GM12878 (cell line): ENCODE measurements at regions not wholly inside any gene's neighbourhood (a gene's known extent, or its start where the extent isn't known, plus 50 kb on each side); places are given as distances from the start of the nearest gene placed in this dataset.

Source experiments
- ATAC-seq: fragments of 200-7000 bp; cut with Tn5 transposase; 3 replicates; pipeline ENCODE4 v1.9.1; 2020; ENCODE audit warnings: mild to moderate bottlenecking, moderate library complexity
- BruUV-seq: library from RNA; stranded (reverse); fragments of 400-500 nt; replicated peaks from 2 replicates; lab custom pipeline; 2021; lab: Mats Ljungman, UMichigan
- CTCF ChIA-PET: fragments of 300-600 bp; sonication (Branson Sonifier 250); formaldehyde crosslinking; extraction: SDS; loops from one replicate; lab custom pipeline; 2021; ENCODE audit warnings: inconsistent platforms; lab: Yijun Ruan, JAX
- POLR2A ChIA-PET: fragments of 350-600 bp; formaldehyde crosslinking; extraction: SDS; loops from one replicate; lab custom pipeline; 2021; ENCODE audit warnings: inconsistent platforms; lab: Charles Lee
- RAD21 ChIA-PET: fragments of 300-600 bp; sonication (Branson Sonifier 250); formaldehyde crosslinking; loops from one replicate; lab custom pipeline; 2023; ENCODE audit warnings: antibody characterized with exemption; ENCODE audit not compliant: unreplicated experiment; lab: Charles Lee
- SMC1A ChIA-PET: fragments of 300-600 bp; sonication (Branson Sonifier 250); formaldehyde crosslinking; loops from one replicate; lab custom pipeline; 2023; ENCODE audit not compliant: unreplicated experiment, uncharacterized antibody; lab: Charles Lee
- DNase-seq: peaks from one replicate; pipeline ENCODE4 v3.0.0-alpha.2; 2011; ENCODE audit warnings: low read depth, low spot score
- FAIRE-seq: peaks from 3 replicates; lab custom pipeline; 2011; peaks lifted over from hg19 to GRCh38; lab: Jason Lieb, UNC
- H2AFZ ChIP-seq: 2 replicates; pipeline ENCODE4 v1.6.0; 2011; ENCODE audit warnings: low read depth, low read length, control low read depth; ENCODE audit not compliant: control insufficient read depth
- H3K27ac ChIP-seq: 2 replicates; pipeline ENCODE4 v1.5.1; 2011; ENCODE audit warnings: control low read depth; ENCODE audit not compliant: control insufficient read depth, insufficient read depth
- H3K27me3 ChIP-seq, 2 experiments: replicated peaks in 1 of 2; 2 replicates each; pipeline versions ENCODE4 v1.6.0 to v1.6.1; 2011; ENCODE audit warnings: low read length in 1 of 2; ENCODE audit not compliant: control insufficient read depth in 2 of 2, insufficient read depth in 2 of 2
- H3K36me3 ChIP-seq, 2 experiments: 2 replicates each; pipeline ENCODE4 v1.5.1; 2011; ENCODE audit warnings: low read length in 1 of 2; ENCODE audit not compliant: control insufficient read depth in 2 of 2, insufficient read depth in 2 of 2
- H3K4me1 ChIP-seq: 2 replicates; pipeline ENCODE4 v1.6.1; 2011; ENCODE audit warnings: mild to moderate bottlenecking, low read length, moderate library complexity, mixed read lengths; ENCODE audit not compliant: control insufficient read depth, insufficient read depth
- H3K4me2 ChIP-seq: 2 replicates; pipeline ENCODE4 v1.6.0; 2011; ENCODE audit warnings: control low read depth; ENCODE audit not compliant: control insufficient read depth, insufficient read depth
- H3K4me3 ChIP-seq: fragments of 200-600 bp; sonication (generic); 2 replicates; pipeline ENCODE4 v1.5.1; 2016
- H3K79me2 ChIP-seq: 2 replicates; pipeline ENCODE4 v1.6.0; 2011; ENCODE audit warnings: low read length; ENCODE audit not compliant: control insufficient read depth, insufficient read depth
- H3K9ac ChIP-seq: 2 replicates; pipeline ENCODE4 v1.8.0; 2011; ENCODE audit warnings: low read length, control low read depth, mixed read lengths; ENCODE audit not compliant: control insufficient read depth, insufficient read depth
- H3K9me3 ChIP-seq: replicated peaks from 3 replicates; pipeline ENCODE4 v1.5.1; 2011; ENCODE audit warnings: mild to moderate bottlenecking, low read length; ENCODE audit not compliant: control insufficient read depth, insufficient read depth
- H4K20me1 ChIP-seq: 2 replicates; pipeline ENCODE4 v1.6.0; 2011; ENCODE audit not compliant: control insufficient read depth, insufficient read depth
- BHLHE40 ChIP-seq, 2 experiments: fragments of 450-650 bp in 1 of 2; IDR thresholded peaks; 2 replicates each; pipeline ENCODE4 v1.6.1; 2011 to 2017; ENCODE audit warnings: low read depth in 2 of 2, borderline replicate concordance in 1 of 2, improper control_type of control experiment in 1 of 2, low read length in 1 of 2, mild to moderate bottlenecking in 1 of 2
- BMI1 ChIP-seq: fragments of 450-650 bp; IDR thresholded peaks from 2 replicates; pipeline ENCODE4 v1.6.1; 2016; ENCODE audit warnings: mild to moderate bottlenecking, moderate library complexity, borderline replicate concordance
- SMAD5 ChIP-seq: IDR thresholded peaks from 2 replicates; pipeline ENCODE4 v1.6.1; 2016; ENCODE audit warnings: antibody characterized with exemption, low read depth
- SPI1 ChIP-seq: IDR thresholded peaks from 2 replicates; pipeline ENCODE4 v1.6.1; 2011; ENCODE audit warnings: low read depth, mild to moderate bottlenecking, low read length, moderate library complexity, borderline replicate concordance; ENCODE audit not compliant: insufficient read depth
- YY1 ChIP-seq: IDR thresholded peaks from 2 replicates; pipeline ENCODE4 v1.6.1; 2011; ENCODE audit warnings: low read depth, mild to moderate bottlenecking, low read length
- WGBS: methylation state at CpG from one replicate; pipeline ENCODE4 v1.1.6; 2016; ENCODE audit warnings: low lambda C conversion rate; ENCODE audit not compliant: insufficient replicate concordance, insufficient coverage; ENCODE audit errors: missing lambda C conversion rate; 5-methylcytosine and 5-hydroxymethylcytosine counted together
- in situ Hi-C: fragments of 300-500 bp; cut with MboI; formaldehyde crosslinking; loops from 9 replicates; pipeline ENCODE4 v1.14.3; 2018; ENCODE audit warnings: mixed read lengths
- intact Hi-C: fragments of 100-400 bp; cut with micrococcal nuclease; formaldehyde crosslinking; loops from one replicate; pipeline ENCODE4 v1.14.2; 2022; ENCODE audit not compliant: unreplicated experiment
- TF ChIP-seq, protein P1 (sequence below), 3 experiments: IDR thresholded peaks in 2 of 3; conservative IDR thresholded peaks in 1 of 3; 2 replicates each; pipeline ENCODE4 v1.5.1; 2011; ENCODE audit warnings: low read depth in 3 of 3, low read length in 3 of 3, mild to moderate bottlenecking in 3 of 3, control low read depth in 2 of 3, moderate library complexity in 2 of 3, inconsistent platforms in 1 of 3, mixed read lengths in 1 of 3; ENCODE audit not compliant: control insufficient read depth in 2 of 3, insufficient read depth in 1 of 3; ENCODE audit errors: extremely low read depth in 1 of 3

DNA sequence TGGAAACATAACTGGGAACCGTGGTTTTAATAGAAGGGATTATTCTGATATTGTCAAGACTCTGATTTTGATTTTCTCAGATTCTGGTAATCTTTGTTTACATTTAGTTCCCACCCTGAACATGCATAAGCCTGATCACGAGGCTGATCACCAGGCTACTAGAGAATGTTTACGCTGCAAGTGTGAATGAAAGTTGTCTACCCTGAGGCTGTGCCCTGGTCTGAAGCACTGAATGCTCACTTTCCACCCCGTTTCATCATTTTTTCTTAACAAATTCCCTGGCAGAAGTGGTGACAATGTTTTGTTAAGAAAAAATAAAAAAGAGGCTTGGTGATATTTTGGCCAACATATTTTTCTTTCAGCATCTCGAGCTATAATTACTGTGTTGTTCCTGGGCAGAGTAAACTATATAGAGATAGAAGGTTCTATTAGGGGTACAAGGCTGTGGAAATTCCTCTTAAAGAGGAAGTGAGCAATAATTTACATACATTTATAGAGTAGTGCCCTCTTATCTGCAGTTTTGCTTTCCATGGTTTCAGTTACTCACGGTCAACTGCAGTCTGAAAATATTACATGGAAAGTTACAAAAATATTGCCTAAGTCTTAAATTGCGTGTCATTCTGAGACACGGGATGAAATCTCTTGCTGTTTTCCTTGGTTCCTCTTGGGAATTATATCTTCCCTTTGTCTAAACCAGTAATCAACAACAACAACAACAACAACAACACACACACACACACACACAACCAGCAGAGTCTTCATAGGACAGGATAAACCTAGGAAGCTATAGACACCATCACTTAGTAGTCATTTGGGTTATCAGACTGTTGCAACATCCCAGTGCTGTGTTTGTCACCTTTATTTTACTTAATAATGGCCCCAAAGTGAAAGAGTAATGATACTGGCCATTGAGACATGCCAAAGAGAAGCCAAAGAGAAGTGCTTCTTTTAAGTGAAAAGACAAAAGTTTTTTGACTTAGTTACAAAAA is 566.6 kb upstream of the CITED2 start (continued):
- TF ChIP-seq SPI1 = peak; percentile 85
- TF ChIP-seq, protein P1, sequence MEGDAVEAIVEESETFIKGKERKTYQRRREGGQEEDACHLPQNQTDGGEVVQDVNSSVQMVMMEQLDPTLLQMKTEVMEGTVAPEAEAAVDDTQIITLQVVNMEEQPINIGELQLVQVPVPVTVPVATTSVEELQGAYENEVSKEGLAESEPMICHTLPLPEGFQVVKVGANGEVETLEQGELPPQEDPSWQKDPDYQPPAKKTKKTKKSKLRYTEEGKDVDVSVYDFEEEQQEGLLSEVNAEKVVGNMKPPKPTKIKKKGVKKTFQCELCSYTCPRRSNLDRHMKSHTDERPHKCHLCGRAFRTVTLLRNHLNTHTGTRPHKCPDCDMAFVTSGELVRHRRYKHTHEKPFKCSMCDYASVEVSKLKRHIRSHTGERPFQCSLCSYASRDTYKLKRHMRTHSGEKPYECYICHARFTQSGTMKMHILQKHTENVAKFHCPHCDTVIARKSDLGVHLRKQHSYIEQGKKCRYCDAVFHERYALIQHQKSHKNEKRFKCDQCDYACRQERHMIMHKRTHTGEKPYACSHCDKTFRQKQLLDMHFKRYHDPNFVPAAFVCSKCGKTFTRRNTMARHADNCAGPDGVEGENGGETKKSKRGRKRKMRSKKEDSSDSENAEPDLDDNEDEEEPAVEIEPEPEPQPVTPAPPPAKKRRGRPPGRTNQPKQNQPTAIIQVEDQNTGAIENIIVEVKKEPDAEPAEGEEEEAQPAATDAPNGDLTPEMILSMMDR (IDR thresholded peaks at IDR 0.05 in 2 of 3, conservative IDR thresholded peaks at IDR 0.05 in 1 of 3; ENCODE audit: control insufficient read depth in 2 of 3, extremely low read depth in 1 of 3, insufficient read depth in 1 of 3, low read depth in 3 of 3, low read length in 3 of 3) = no peak
- no peak for TF ChIP-seq SMAD5
- TF ChIP-seq, all 136 proteins: peak for 13

DNA sequence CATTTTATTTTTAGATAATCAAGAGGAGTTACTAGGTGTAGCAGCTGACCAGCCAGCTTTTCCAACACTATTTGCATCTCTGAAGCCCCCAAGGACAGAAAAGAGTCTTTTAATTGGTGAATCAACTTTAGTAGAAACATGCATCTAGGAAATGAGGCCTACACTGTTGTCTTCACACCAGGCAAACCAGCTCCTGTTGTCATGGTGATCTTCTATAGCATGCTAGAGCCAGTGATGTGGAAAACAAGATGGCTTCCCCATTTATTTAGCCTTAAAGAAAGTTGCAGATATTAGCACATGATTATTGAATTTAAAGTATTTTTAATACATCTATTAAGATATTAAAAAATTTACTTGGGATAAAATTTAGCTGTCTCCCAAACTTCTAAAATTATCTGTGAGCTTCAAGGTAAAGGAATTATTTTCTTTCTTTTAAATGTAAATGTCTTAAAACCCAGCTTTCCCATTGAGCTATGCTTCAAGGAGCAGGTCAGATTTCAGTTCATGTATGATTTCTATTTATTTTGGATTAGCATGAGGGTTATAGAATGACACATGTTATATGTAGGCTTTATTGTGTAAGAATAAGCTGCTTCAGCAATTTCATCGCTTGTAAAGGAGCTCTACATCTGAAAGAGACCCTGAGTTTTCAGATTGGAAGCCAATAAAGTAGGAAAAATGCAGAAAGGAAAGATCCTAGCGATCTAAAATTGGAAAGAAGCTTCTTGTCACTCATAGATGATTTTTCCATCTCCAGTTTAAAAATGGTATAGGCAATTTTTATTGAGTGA is 564.9 kb upstream of the CITED2 start:
- TF ChIP-seq BMI1 = peak; percentile 82
- TF ChIP-seq BHLHE40 (IDR thresholded peaks at IDR 0.05; ENCODE audit: borderline replicate concordance in 1 of 2, low read depth in 2 of 2, low read length in 1 of 2) = no peak
- 0 out of 2 replicates have a peak, but pooled peaks have one; percentile 38 for TF ChIP-seq YY1
- SMC1A ChIA-PET = interaction anchor here (0.7 to 3.1 kb wide), 21 partner anchors 10 to 720 kb away, joined by 3 to 20 read pairs (median 4); partner anchors contain the start of gene CITED2
- no TSS peak for BruUV-seq

More for the DNA sequence above, 564.9 kb upstream of the CITED2 start:
- no peak overlapping the region for H3K4me2 ChIP-seq
- H3K79me2 ChIP-seq = no peaks in the 10 kb centered on the region
- no peak for FAIRE-seq
- no peaks in the 10 kb centered on the region for H3K27me3 ChIP-seq
- no peak overlapping the region for H3K9ac ChIP-seq
- ChIA-PET POLR2A (interaction anchor here (0.6 to 1.6 kb wide), 3 partner anchors 9 to 565 kb away, joined by 3 to 7 read pairs (median 4); partner anchors contain the start of gene CITED2), CTCF (interaction anchor here (0.5 to 2.1 kb wide), 6 partner anchors 10 to 570 kb away, joined by 3 to 5 read pairs (median 4); no protein-coding TSS in a partner anchor), RAD21 (interaction anchor here (0.6 to 1.6 kb wide), 7 partner anchors 10 to 982 kb away, joined by 3 to 7 read pairs (median 3); partner anchors contain the start of gene CITED2)
- 53% methylated on average over 2 of the region's 2 CpGs for WGBS
- H3K27ac ChIP-seq = no peak overlapping the region
- peak; percentile 68 for ATAC-seq
- peaks cover 6% of the 10 kb centered on the region; the same call in 1 of the 2 replicates for H3K4me1 ChIP-seq
- H3K9me3 ChIP-seq = no peaks in the 10 kb centered on the region; the same call in 2 of the 3 replicates
- in situ Hi-C loops = no loop called here
- DNase-seq = no peak
- H4K20me1 ChIP-seq = no peaks in the 10 kb centered on the region
- H2AFZ ChIP-seq = no peak overlapping the region
- intact Hi-C loops = no loop called here
- H3K36me3 ChIP-seq = no peaks in the 10 kb centered on the region
- H3K4me3 ChIP-seq = no peak overlapping the region
